ENCODE measurements at regions not wholly inside any gene's neighbourhood (a gene's known extent, or its start where the extent isn't known, plus 50 kb on each side); places are given as distances from the start of the nearest gene placed in this dataset.
A peak's percentile ranks its signal among the peaks of the same experiment; 100 is the strongest.

- H3K9me3 ChIP-seq (ENCODE audit: control insufficient read depth in 1 of 2, insufficient read depth in 1 of 2, low read depth in 1 of 2, low read length in 2 of 2), result no peaks in the 10 kb centered on the region
- ATAC-seq, result no peak
- no peak overlapping the region for H3K4me3 ChIP-seq (replicated peaks in 1 of 2; ENCODE audit: low read depth in 1 of 2, low read length in 2 of 2)
- no peaks in the 10 kb centered on the region for H3K36me3 ChIP-seq (ENCODE audit: control insufficient read depth in 1 of 2, insufficient read depth in 2 of 2, low read length in 2 of 2)
- no peak for DNase-seq (ENCODE audit: low read depth, low spot score)
- ChIA-PET CTCF (no interaction called here), RAD21 (ENCODE audit: low non-redundant PET in 1 of 2, low total read pairs in 2 of 2, uncharacterized antibody in 2 of 2, unreplicated experiment in 2 of 2) (no interaction called here), POLR2A (no interaction called here)
- TF ChIP-seq CEBPB (IDR thresholded peaks at IDR 0.05; ENCODE audit: low read depth) (no peak), TCF7L2 (IDR thresholded peaks at IDR 0.05; ENCODE audit: borderline replicate concordance, extremely low read depth, insufficient read depth, insufficient read length) (no peak), YY1 (IDR thresholded peaks at IDR 0.05; ENCODE audit: extremely low read depth, insufficient replicate concordance, low read depth, low read length) (no peak), SIN3A (IDR thresholded peaks at IDR 0.05; ENCODE audit: low read depth) (no peak)
- H3K27me3 ChIP-seq (ENCODE audit: insufficient read depth, low read length), result peaks cover 84% of the 10 kb centered on the region
- no peak overlapping the region for H2AFZ ChIP-seq (ENCODE audit: low read depth, low read length, poor library complexity, severe bottlenecking)
- H3K9ac ChIP-seq (ENCODE audit: low read length), result no peak overlapping the region
- H3K9me2 ChIP-seq (ENCODE audit: insufficient read depth), result no peaks in the 10 kb centered on the region
- no peaks in the 10 kb centered on the region for H3K4me1 ChIP-seq (ENCODE audit: control insufficient read depth in 1 of 2, insufficient read depth in 2 of 2, low read length in 2 of 2)
- BruUV-seq (replicated peaks), result no TSS peak
- H3K4me2 ChIP-seq (ENCODE audit: low read length), result no peak overlapping the region
- H4K20me1 ChIP-seq (ENCODE audit: insufficient read depth), result no peaks in the 10 kb centered on the region
- intact Hi-C loops (cut with micrococcal nuclease), result no loop called here
- no peaks in the 10 kb centered on the region for H3K79me2 ChIP-seq (ENCODE audit: insufficient read depth, low read length)
- H3K27ac ChIP-seq (ENCODE audit: low read depth, low read length), result no peak overlapping the region
These were observed 167.5 kb upstream of the ZC3H12A start for GRCh38 chr1:37306871-37307270.

DNA sequence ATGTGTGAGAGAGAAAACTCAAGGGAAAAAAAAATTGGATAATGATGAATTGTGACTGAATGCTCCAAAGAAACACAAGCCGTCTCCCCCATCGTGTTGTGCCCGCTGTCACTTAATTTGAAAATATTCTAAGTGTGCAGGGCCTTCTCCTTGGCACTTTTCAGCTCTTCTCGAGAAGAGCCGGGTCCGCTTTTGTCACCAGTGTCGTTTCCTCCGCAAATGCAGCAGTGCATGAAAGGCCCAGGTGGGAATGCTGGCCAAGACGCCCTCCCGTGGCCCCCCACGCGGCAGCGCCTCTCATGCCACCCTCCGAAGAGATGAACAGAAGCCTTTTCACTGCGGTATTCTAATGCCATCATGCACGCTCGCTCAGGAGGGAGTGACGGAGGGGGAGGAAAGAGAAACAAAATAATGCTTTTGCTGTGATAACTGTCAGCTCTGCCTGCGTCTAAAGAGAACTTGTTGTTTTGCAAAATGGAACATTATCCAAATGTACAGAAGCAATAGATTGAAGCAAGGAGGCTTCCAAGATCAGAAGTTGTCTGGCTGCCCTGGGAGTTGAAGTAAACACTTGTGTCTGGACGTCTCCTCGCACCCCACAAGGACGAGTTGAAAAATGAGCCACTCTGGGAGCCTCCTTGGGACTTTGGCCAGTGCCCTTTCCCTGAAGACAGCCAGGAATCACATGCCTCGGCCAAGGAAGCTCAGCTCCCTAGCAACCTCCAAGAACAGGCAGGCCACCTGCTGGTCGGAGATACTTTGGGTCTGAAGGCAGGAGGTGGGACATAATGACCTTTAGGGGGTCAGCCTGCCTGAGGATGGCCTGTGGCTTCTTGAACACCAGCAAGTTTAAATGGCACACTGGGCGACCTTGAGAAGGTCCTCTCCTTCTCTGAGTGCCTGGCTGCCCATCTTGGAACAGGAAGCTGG lies 166.1 kb upstream of the ZC3H12A start:
- Histone ChIP-seq H3K4me2 (ENCODE audit: low read length) (no peak overlapping the region), H3K9ac (ENCODE audit: low read length) (no peak overlapping the region), H3K9me3 (ENCODE audit: control insufficient read depth in 1 of 2, insufficient read depth in 1 of 2, low read depth in 1 of 2, low read length in 2 of 2) (no peaks in the 10 kb centered on the region), H3K27ac (ENCODE audit: low read depth, low read length) (no peak overlapping the region), H3K36me3 (ENCODE audit: control insufficient read depth in 1 of 2, insufficient read depth in 2 of 2, low read length in 2 of 2) (no peaks in the 10 kb centered on the region), H3K4me1 (ENCODE audit: control insufficient read depth in 1 of 2, insufficient read depth in 2 of 2, low read length in 2 of 2) (no peaks in the 10 kb centered on the region), H3K79me2 (ENCODE audit: insufficient read depth, low read length) (no peaks in the 10 kb centered on the region), H3K9me2 (ENCODE audit: insufficient read depth) (no peaks in the 10 kb centered on the region), H2AFZ (ENCODE audit: low read depth, low read length, poor library complexity, severe bottlenecking) (no peak overlapping the region), H3K27me3 (ENCODE audit: insufficient read depth, low read length) (peaks cover 80% of the 10 kb centered on the region), H3K4me3 (replicated peaks in 1 of 2; ENCODE audit: low read depth in 1 of 2, low read length in 2 of 2) (no peak overlapping the region), H4K20me1 (ENCODE audit: insufficient read depth) (no peaks in the 10 kb centered on the region)
- DNase-seq (ENCODE audit: low read depth, low spot score) (no peak), ATAC-seq (peak; percentile 30; the same call in 1 of the 2 replicates)
- intact Hi-C loops (cut with micrococcal nuclease), result no loop called here
- POLR2A ChIA-PET, result interaction anchor here (0.6 kb wide), 1 partner anchor 179 kb away, joined by 3 read pairs; no protein-coding TSS in a partner anchor
- TF ChIP-seq, protein P1, sequence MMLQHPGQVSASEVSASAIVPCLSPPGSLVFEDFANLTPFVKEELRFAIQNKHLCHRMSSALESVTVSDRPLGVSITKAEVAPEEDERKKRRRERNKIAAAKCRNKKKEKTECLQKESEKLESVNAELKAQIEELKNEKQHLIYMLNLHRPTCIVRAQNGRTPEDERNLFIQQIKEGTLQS (IDR thresholded peaks at IDR 0.05), result no peak
- TF ChIP-seq, protein P2, sequence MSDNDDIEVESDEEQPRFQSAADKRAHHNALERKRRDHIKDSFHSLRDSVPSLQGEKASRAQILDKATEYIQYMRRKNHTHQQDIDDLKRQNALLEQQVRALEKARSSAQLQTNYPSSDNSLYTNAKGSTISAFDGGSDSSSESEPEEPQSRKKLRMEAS (IDR thresholded peaks at IDR 0.05), result no peak
- TF ChIP-seq JUND (IDR thresholded peaks at IDR 0.05) (no peak), SIN3A (IDR thresholded peaks at IDR 0.05; ENCODE audit: low read depth) (no peak), ZFX (IDR thresholded peaks at IDR 0.05) (no peak), CTCF (IDR thresholded peaks at IDR 0.05 in 2 of 3, conservative IDR thresholded peaks at IDR 0.05 in 1 of 3; ENCODE audit: borderline replicate concordance in 1 of 3, insufficient read depth in 1 of 3, low read depth in 2 of 3, low read length in 2 of 3) (peak in 2 of 3 experiments; percentile 4 to 17; a peak in 1 of 6 replicates), EZH2 (IDR thresholded peaks at IDR 0.05) (no peak), RAD21 (IDR thresholded peaks at IDR 0.05; ENCODE audit: low read depth) (0 out of 2 replicates have a peak, but pooled peaks have one; percentile 5), EGR1 (IDR thresholded peaks at IDR 0.05; ENCODE audit: low read depth) (no peak), SRF (IDR thresholded peaks at IDR 0.05; ENCODE audit: low read depth) (no peak)
- TF ChIP-seq, protein P3, sequence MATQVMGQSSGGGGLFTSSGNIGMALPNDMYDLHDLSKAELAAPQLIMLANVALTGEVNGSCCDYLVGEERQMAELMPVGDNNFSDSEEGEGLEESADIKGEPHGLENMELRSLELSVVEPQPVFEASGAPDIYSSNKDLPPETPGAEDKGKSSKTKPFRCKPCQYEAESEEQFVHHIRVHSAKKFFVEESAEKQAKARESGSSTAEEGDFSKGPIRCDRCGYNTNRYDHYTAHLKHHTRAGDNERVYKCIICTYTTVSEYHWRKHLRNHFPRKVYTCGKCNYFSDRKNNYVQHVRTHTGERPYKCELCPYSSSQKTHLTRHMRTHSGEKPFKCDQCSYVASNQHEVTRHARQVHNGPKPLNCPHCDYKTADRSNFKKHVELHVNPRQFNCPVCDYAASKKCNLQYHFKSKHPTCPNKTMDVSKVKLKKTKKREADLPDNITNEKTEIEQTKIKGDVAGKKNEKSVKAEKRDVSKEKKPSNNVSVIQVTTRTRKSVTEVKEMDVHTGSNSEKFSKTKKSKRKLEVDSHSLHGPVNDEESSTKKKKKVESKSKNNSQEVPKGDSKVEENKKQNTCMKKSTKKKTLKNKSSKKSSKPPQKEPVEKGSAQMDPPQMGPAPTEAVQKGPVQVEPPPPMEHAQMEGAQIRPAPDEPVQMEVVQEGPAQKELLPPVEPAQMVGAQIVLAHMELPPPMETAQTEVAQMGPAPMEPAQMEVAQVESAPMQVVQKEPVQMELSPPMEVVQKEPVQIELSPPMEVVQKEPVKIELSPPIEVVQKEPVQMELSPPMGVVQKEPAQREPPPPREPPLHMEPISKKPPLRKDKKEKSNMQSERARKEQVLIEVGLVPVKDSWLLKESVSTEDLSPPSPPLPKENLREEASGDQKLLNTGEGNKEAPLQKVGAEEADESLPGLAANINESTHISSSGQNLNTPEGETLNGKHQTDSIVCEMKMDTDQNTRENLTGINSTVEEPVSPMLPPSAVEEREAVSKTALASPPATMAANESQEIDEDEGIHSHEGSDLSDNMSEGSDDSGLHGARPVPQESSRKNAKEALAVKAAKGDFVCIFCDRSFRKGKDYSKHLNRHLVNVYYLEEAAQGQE (IDR thresholded peaks at IDR 0.05; ENCODE audit: low read depth), result no peak
- RAD21 ChIA-PET (ENCODE audit: low non-redundant PET in 1 of 2, low total read pairs in 2 of 2, uncharacterized antibody in 2 of 2, unreplicated experiment in 2 of 2), result no interaction called here
- no TSS peak for BruUV-seq (replicated peaks)
- CTCF ChIA-PET, result no interaction called here

Data from HCT116 (cell line).